ENCODE measurements at regions not wholly inside any gene's neighbourhood (a gene's known extent, or its start where the extent isn't known, plus 50 kb on each side); places are given as distances from the start of the nearest gene placed in this dataset.

DNA sequence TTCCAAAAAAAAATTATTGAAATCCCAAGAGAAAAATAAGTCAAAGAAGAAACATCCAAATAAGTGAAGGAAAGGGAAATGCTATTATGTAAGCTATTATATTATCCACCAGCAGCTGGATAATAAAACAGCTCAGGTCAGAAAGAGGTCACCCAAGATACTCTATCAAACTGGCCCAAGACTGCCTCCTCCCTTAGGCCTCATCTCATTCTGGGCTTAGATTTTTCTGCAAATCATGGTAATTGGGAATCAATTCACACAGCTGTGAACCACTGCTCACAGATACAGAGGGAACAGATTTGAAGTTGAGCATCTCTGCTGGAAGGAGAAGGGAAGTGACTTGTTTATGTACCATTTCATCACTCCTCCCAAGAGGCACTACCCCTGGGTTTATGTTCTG lies 294.6 kb upstream of the DPPA4 start:
- TF ChIP-seq, protein P1, sequence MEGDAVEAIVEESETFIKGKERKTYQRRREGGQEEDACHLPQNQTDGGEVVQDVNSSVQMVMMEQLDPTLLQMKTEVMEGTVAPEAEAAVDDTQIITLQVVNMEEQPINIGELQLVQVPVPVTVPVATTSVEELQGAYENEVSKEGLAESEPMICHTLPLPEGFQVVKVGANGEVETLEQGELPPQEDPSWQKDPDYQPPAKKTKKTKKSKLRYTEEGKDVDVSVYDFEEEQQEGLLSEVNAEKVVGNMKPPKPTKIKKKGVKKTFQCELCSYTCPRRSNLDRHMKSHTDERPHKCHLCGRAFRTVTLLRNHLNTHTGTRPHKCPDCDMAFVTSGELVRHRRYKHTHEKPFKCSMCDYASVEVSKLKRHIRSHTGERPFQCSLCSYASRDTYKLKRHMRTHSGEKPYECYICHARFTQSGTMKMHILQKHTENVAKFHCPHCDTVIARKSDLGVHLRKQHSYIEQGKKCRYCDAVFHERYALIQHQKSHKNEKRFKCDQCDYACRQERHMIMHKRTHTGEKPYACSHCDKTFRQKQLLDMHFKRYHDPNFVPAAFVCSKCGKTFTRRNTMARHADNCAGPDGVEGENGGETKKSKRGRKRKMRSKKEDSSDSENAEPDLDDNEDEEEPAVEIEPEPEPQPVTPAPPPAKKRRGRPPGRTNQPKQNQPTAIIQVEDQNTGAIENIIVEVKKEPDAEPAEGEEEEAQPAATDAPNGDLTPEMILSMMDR (IDR thresholded peaks at IDR 0.05 in 2 of 3, conservative IDR thresholded peaks at IDR 0.05 in 1 of 3; ENCODE audit: control insufficient read depth in 2 of 3, extremely low read depth in 1 of 3, insufficient read depth in 1 of 3, low read depth in 3 of 3, low read length in 3 of 3), result no peak
- no peak for TF ChIP-seq HDAC6 (IDR thresholded peaks at IDR 0.05; ENCODE audit: unreplicated experiment)
- TF ChIP-seq HCFC1 (IDR thresholded peaks at IDR 0.05; ENCODE audit: low read length), result no peak
- TF ChIP-seq, protein P2, sequence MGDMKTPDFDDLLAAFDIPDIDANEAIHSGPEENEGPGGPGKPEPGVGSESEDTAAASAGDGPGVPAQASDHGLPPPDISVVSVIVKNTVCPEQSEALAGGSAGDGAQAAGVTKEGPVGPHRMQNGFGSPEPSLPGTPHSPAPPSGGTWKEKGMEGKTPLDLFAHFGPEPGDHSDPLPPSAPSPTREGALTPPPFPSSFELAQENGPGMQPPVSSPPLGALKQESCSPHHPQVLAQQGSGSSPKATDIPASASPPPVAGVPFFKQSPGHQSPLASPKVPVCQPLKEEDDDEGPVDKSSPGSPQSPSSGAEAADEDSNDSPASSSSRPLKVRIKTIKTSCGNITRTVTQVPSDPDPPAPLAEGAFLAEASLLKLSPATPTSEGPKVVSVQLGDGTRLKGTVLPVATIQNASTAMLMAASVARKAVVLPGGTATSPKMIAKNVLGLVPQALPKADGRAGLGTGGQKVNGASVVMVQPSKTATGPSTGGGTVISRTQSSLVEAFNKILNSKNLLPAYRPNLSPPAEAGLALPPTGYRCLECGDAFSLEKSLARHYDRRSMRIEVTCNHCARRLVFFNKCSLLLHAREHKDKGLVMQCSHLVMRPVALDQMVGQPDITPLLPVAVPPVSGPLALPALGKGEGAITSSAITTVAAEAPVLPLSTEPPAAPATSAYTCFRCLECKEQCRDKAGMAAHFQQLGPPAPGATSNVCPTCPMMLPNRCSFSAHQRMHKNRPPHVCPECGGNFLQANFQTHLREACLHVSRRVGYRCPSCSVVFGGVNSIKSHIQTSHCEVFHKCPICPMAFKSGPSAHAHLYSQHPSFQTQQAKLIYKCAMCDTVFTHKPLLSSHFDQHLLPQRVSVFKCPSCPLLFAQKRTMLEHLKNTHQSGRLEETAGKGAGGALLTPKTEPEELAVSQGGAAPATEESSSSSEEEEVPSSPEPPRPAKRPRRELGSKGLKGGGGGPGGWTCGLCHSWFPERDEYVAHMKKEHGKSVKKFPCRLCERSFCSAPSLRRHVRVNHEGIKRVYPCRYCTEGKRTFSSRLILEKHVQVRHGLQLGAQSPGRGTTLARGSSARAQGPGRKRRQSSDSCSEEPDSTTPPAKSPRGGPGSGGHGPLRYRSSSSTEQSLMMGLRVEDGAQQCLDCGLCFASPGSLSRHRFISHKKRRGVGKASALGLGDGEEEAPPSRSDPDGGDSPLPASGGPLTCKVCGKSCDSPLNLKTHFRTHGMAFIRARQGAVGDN (IDR thresholded peaks at IDR 0.05), result no peak
- no peak for TF ChIP-seq EP300 (IDR thresholded peaks at IDR 0.05; ENCODE audit: borderline replicate concordance in 1 of 2, control insufficient read depth in 1 of 2, low read depth in 2 of 2, low read length in 2 of 2)
- no peak for TF ChIP-seq CHD2 (IDR thresholded peaks at IDR 0.05; ENCODE audit: borderline replicate concordance, low read depth, low read length)
- no peak for TF ChIP-seq POLR2AphosphoS5 (IDR thresholded peaks at IDR 0.05; ENCODE audit: low read length)
- TF ChIP-seq YBX1 (IDR thresholded peaks at IDR 0.05), result no peak
- no peak for TF ChIP-seq TBL1XR1 (IDR thresholded peaks at IDR 0.05; ENCODE audit: low read depth, low read length)
- TF ChIP-seq RAD21 (IDR thresholded peaks at IDR 0.05; ENCODE audit: insufficient read depth, low read depth, low read length), result no peak
- no peak for TF ChIP-seq NFYA (IDR thresholded peaks at IDR 0.05; ENCODE audit: borderline replicate concordance, low read depth, low read length)
- no peak for TF ChIP-seq TCF12 (IDR thresholded peaks at IDR 0.05; ENCODE audit: low read depth, low read length)
- no peak for TF ChIP-seq MYC (IDR thresholded peaks at IDR 0.05; ENCODE audit: insufficient read depth, insufficient read length, insufficient replicate concordance, low read length, severe bottlenecking)

All from GM12878 (cell line).